ENCODE measurements at regions not wholly inside any gene's neighbourhood (a gene's known extent, or its start where the extent isn't known, plus 50 kb on each side); places are given as distances from the start of the nearest gene placed in this dataset.
"Not testable (repeated sequence)": the region's sequence is repeated elsewhere in the genome, so short reads cannot be mapped to it uniquely, and the experiment has no call there.

GRCh38 chr13:90064226-90064625 lies 1283.3 kb upstream of the MIR17HG start:
- DNase-seq (ENCODE audit: low spot score); intact Hi-C loops (cut with DNase I): not testable (repeated sequence)

GRCh38 chr13:90068658-90069057 lies 1278.8 kb upstream of the MIR17HG start:
- no peak for DNase-seq (ENCODE audit: low spot score)
- intact Hi-C loops (cut with DNase I): no loop called here

GRCh38 chr13:90070362-90070761 lies 1277.1 kb upstream of the MIR17HG start:
- DNase-seq (ENCODE audit: low spot score): no peak
- intact Hi-C loops (cut with DNase I): no loop called here

- intact Hi-C loops (cut with DNase I): no loop called here
- no peak for DNase-seq (ENCODE audit: low spot score)
These were observed 1276.5 kb upstream of the MIR17HG start for GRCh38 chr13:90070837-90071525.

GRCh38 chr13:90084684-90085290 lies 1262.7 kb upstream of the MIR17HG start:
- DNase-seq (ENCODE audit: low spot score): no peak
- intact Hi-C loops (cut with DNase I): no loop called here

GRCh38 chr13:90089051-90089450 lies 1258.4 kb upstream of the MIR17HG start:
- intact Hi-C loops (cut with DNase I): no loop called here
- no peak for DNase-seq (ENCODE audit: low spot score)

DNA sequence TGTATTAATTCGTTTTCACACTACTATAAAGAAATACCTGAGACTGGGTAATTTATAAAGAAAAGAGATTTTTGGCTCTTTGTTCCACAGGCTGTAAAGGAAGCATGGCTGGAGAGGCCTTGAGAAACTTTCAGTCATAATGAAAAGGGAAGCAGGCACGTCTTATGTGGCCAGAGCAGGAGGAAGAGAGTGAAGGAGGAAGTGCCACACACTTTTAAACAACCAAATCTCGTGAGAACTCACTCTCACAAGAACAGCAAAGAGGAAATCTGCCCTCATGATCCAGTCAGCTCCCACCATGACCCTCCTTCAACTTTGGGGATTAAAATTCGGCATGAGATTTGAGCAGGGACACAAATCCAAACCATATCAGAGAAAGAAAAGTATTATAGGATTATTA lies 1255.9 kb upstream of the MIR17HG start:
- DNase-seq (ENCODE audit: low spot score): no peak
- intact Hi-C loops (cut with DNase I): no loop called here

DNA sequence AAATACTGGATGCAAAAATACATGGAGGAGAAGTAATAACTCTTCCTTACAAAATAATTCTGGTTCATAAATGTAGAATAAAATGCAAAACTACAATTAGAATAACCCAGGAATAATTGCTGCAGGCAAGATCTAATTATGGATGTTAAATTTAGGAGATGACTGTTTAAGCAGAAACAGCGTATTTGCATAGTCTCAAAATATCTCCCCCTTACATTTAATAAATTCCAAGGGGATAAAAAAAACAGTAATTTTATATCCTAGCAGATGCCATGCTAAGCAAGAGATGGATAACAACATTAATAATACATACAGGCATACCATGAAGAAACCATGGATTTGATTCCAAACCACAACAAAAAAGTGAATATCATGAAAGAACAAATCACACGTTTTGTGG lies 1253.1 kb upstream of the MIR17HG start:
- intact Hi-C loops (cut with DNase I): no loop called here
- DNase-seq (ENCODE audit: low spot score): no peak

GRCh38 chr13:90098577-90098976 lies 1248.9 kb upstream of the MIR17HG start:
- DNase-seq (ENCODE audit: low spot score): no peak
- intact Hi-C loops (cut with DNase I): no loop called here

DNA sequence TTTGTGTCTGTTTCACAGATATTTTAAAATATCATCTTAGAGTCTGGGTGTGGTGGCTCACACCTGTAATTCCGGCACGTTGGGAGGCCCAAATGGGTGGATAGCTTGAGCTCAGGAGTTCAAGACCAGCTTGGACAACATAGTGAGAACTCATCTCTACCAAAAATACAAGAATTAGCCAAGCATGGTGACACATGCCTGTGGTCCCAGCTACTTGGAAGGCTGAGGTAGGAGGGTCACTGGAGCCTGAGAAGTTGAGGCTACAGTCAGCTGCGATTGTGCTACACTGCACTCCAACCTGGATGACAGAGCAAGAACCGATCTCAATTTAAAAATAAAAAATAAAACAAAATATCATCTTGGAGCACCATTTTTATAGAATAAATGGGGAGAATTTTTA lies 1247.6 kb upstream of the MIR17HG start:
- no peak for DNase-seq (ENCODE audit: low spot score)
- intact Hi-C loops (cut with DNase I): no loop called here

DNA sequence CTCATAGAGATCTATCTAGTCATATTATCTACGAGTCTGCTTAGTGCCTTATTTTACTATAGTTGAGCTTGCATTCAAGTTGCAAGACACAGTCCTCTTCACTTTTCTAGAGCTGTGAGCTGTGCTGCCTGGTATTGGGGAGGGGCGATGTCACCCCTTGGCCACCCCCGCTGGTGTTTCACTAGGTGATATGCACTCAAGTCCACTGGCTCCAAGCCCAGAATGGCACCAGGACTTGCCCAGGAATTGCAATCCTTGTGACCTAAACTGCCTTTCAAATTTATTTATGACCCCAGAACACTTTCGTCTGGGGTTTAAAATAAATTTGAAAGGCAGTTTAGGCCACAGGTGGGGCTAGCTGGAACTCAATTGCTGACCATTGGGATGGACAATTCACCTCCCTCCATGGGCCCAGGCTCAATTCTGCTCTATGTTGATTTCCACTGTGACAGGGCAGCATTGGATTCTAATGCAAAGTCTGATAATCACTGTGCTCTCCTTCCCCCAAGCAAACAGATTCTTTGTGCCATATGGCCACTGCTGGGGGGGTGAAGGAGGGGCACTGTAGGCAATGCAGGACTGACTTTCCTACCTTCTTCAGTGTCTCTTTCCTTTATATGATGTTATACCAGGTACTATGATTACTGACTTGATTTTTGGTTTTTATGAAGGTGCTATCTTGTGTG lies 1244.2 kb upstream of the MIR17HG start:
- intact Hi-C loops (cut with DNase I): no loop called here
- no peak for DNase-seq (ENCODE audit: low spot score)

DNA sequence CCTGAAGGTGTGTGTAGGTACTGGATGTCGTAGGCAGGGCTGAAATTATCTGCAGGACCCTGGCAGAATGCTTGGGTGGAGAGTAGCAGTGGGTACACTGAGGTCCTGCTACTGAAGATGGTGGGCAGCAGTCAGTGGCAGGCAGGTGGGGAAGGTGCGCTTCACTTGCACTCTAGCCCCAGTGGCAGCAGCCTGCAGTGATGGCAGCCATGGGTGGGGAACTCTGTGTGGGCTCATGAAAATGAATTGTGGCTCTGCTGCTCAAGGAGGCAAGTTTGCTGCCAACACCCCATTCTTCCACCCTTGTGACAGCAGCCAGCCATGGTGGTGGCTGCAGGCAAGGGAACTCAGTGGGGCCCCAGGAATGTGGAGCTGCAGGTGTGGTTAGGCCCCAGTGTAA lies 1242.7 kb upstream of the MIR17HG start:
- intact Hi-C loops (cut with DNase I): no loop called here

GRCh38 chr13:90105276-90105675 lies 1242.2 kb upstream of the MIR17HG start:
- DNase-seq (ENCODE audit: low spot score): no peak
- intact Hi-C loops (cut with DNase I): no loop called here

More for the DNA sequence above, 1242.7 kb upstream of the MIR17HG start:
- no peak for DNase-seq (ENCODE audit: low spot score)

GRCh38 chr13:90105849-90106496 lies 1241.5 kb upstream of the MIR17HG start:
- intact Hi-C loops (cut with DNase I): no loop called here
- DNase-seq (ENCODE audit: low spot score): no peak

DNA sequence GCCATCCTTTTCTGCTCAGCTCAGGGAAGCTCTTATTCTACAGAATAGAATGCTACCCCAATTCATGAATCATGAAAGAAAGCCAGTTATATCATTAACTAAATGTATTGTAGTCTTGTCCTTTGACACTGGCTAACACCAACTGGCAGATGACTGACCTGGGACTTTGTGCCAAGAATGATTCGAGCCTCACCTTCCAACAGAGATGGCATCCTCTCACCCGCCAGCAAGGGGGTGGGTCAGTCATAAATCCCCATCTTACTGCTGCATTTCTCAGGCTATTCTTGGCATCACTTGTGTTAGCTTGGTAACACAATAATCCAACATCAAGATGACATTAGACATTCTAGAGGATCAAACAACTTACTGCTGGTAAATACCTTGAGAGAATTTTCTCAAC lies 1239.8 kb upstream of the MIR17HG start:
- intact Hi-C loops (cut with DNase I): no loop called here
- DNase-seq (ENCODE audit: low spot score): no peak

DNA sequence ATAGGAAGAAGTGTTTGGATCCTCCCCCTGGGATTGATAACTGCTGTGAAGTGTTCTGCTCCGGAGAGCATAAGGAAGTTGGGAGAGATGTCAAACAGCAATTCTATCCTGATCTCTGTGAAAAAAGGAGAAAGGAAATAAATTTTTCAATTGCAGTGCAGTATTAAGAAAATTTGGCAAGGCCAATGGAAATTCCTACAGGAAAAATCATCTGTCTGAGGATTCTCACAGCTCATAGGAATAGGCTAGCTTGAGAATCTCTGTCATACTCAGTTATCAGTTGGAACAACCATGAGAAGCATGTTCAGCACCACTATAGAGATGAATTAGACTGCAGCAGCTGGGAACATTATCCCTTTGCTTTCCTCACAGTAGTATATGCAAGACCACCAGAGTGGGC lies 1238.9 kb upstream of the MIR17HG start:
- DNase-seq (ENCODE audit: low spot score): no peak
- intact Hi-C loops (cut with DNase I): no loop called here

DNA sequence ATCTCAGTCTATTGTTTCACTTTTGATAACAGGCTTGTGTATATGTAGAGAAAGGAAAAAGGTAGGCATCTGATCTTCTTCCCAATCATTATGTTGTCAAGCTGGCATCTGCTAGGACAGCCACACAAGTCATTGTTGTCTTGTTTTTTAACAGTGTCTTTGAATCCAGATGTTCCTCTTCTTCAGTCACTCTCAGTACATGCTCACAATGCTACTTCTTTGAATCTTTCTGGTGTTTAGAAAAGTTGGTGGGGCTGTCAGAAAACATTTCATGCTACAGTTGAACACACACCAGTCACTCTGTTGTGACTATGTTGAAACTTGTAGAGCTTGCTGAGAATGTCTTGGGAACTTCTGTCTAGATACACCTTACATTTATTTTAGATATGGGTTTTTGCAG lies 1231.4 kb upstream of the MIR17HG start:
- intact Hi-C loops (cut with DNase I): no loop called here
- no peak for DNase-seq (ENCODE audit: low spot score)

DNA sequence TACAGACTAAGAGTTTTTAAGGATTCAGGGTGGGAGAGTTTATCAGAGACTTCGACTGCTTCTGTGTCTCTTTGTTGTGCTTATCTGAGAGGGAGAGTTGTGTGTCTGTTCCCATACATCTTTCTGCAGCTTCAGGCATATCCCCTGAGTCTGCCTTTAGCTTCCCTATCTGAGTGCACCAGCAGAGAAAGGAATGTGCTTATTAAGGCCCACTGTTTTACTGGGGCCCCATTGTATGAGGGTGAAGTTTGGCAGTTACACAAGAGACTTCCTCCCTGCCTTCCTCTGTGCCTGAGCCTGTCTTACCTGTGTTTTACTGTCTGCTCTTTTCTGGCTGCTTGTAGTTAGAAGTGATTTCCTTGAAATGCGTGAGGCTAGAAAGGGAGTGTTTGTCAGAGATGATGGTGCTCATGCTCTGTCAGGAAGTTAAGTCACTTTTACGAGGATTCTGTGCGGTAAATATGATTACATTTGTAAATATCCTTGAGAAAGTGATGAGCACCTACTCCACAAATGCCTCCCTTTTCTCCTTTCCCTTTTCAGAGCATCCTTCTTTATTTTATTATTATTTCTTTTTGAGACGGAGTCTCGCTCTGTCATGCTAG lies 1228.9 kb upstream of the MIR17HG start:
- no peak for DNase-seq (ENCODE audit: low spot score)
- intact Hi-C loops (cut with DNase I): no loop called here

DNA sequence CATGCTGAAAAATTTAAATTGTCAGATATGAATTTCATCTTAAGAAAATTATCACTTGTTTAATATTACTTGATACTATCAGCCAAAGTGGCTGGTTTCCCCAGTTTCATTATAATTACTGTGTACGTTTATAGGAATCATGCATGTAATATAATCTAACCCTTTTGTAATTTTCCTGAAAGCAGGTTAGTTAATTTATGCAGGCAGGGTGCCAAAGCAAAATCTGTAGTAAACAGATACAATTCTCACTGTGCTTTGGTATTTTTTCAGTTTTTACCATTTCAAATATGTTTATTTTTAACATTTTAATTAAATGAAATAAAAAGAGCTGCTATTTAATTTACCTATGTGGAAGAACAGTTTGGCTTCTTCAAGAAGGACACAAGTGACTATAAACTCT lies 1227.5 kb upstream of the MIR17HG start:
- intact Hi-C loops (cut with DNase I): no loop called here

DNA sequence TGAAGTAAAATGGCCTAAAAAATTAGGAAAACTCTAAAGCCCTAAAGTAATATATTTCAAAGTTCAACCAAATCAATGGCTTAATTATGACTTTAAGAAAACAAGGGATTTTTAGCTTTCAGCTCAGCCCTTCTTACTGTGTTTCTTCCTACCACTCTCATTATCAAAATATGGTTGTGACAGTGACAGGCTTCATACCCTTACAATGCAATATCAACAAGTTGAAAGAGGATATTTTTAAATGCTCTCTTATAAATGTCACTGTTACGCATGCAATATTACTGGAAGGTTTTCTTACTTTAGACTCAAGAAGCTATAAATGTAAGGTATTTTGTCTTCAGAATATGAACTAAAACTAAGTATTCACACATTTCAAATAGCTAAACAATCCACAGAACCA lies 1225.7 kb upstream of the MIR17HG start:
- intact Hi-C loops (cut with DNase I): no loop called here

More for the DNA sequence above, 1227.5 kb upstream of the MIR17HG start:
- DNase-seq (ENCODE audit: low spot score): no peak

More for the DNA sequence above, 1225.7 kb upstream of the MIR17HG start:
- DNase-seq (ENCODE audit: low spot score): no peak

Measured in posterior vena cava (tissue), 2 donors.